ENCODE measurements at regions not wholly inside any gene's neighbourhood (a gene's known extent, or its start where the extent isn't known, plus 50 kb on each side); places are given as distances from the start of the nearest gene placed in this dataset.

DNA sequence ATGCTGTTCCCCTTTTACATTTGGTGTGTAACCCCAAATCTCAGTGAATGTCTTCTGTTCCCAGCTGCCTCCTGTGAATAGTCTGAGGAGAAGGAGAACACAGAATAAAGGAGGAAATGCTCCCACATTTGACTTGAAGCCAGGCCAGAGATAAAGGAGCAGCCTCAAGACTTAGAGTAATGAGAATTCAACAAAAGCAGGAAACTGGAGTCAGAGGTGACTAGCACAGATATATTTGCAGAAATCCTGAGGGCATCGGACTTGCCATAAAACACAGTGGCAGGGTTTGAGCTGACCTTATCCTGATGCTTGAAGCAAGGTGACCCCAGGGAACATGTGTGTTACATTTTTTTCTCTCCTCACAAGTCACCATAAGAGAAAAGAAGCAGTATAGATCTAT, 291.4 kb upstream of the RND3 start:
- TF ChIP-seq, protein P1, sequence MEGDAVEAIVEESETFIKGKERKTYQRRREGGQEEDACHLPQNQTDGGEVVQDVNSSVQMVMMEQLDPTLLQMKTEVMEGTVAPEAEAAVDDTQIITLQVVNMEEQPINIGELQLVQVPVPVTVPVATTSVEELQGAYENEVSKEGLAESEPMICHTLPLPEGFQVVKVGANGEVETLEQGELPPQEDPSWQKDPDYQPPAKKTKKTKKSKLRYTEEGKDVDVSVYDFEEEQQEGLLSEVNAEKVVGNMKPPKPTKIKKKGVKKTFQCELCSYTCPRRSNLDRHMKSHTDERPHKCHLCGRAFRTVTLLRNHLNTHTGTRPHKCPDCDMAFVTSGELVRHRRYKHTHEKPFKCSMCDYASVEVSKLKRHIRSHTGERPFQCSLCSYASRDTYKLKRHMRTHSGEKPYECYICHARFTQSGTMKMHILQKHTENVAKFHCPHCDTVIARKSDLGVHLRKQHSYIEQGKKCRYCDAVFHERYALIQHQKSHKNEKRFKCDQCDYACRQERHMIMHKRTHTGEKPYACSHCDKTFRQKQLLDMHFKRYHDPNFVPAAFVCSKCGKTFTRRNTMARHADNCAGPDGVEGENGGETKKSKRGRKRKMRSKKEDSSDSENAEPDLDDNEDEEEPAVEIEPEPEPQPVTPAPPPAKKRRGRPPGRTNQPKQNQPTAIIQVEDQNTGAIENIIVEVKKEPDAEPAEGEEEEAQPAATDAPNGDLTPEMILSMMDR (IDR thresholded peaks at IDR 0.05; ENCODE audit: extremely low read depth in 1 of 2, insufficient read depth in 1 of 2, low read depth in 1 of 2, low read length in 2 of 2) = no peak
- TF ChIP-seq, protein P2, sequence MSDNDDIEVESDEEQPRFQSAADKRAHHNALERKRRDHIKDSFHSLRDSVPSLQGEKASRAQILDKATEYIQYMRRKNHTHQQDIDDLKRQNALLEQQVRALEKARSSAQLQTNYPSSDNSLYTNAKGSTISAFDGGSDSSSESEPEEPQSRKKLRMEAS (IDR thresholded peaks at IDR 0.05; ENCODE audit: insufficient read depth, insufficient read length) = no peak
- TF ChIP-seq EZH2 (IDR thresholded peaks at IDR 0.05; ENCODE audit: borderline replicate concordance, low read depth, low read length, severe bottlenecking) (no peak), GATA2 (IDR thresholded peaks at IDR 0.05; ENCODE audit: insufficient read depth, insufficient read length, low read depth, low read length) (peak; percentile 61), POLR2AphosphoS5 (IDR thresholded peaks at IDR 0.05; ENCODE audit: insufficient read depth, low read depth, low read length) (peak; percentile 33), MYC (IDR thresholded peaks at IDR 0.05; ENCODE audit: low read depth, low read length) (no peak), POLR2A (IDR thresholded peaks at IDR 0.05; ENCODE audit: low read depth, low read length) (no peak), FOS (IDR thresholded peaks at IDR 0.05; ENCODE audit: borderline replicate concordance, insufficient read depth, low read length) (peak; percentile 10)

Data from endothelial cell of umbilical vein (primary cell).